ENCODE measurements at regions not wholly inside any gene's neighbourhood (a gene's known extent, or its start where the extent isn't known, plus 50 kb on each side); places are given as distances from the start of the nearest gene placed in this dataset.

DNA sequence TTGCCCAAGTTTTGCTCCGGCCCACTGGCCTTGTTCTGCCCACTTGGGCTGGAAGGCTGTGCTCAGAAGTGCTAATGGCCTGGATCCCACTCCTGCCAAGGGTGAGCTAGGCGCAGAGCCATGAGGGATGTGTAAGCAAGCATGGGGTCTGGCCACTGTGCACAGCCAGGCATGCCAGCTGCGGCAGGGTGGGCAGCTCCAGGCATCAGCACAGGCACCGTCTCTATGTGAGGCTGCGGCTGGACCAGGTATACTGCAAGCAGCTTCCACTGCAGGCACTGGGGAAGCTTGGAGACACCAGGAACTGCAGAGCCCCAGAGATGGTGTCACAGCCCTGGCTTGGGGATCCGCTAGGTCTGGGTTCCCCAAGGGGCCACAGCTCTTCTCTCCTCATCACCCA is 264.9 kb downstream of the LRIG3 start:
- no peaks in the 10 kb centered on the region for H3K36me3 ChIP-seq
- H3K27ac ChIP-seq: no peak overlapping the region
- TF ChIP-seq CTCF (IDR thresholded peaks at IDR 0.05): no peak
- DNase-seq: no peak
- H3K9me3 ChIP-seq: no peaks in the 10 kb centered on the region
- intact Hi-C loops (cut with DNase I; ENCODE audit: low total_unique reads): no loop called here
- no peaks in the 10 kb centered on the region for H3K27me3 ChIP-seq
- H3K4me3 ChIP-seq: no peak overlapping the region
- H3K4me1 ChIP-seq: peaks cover 0 to 2% (median 0%) of the 10 kb centered on the region in 4 donors

DNA sequence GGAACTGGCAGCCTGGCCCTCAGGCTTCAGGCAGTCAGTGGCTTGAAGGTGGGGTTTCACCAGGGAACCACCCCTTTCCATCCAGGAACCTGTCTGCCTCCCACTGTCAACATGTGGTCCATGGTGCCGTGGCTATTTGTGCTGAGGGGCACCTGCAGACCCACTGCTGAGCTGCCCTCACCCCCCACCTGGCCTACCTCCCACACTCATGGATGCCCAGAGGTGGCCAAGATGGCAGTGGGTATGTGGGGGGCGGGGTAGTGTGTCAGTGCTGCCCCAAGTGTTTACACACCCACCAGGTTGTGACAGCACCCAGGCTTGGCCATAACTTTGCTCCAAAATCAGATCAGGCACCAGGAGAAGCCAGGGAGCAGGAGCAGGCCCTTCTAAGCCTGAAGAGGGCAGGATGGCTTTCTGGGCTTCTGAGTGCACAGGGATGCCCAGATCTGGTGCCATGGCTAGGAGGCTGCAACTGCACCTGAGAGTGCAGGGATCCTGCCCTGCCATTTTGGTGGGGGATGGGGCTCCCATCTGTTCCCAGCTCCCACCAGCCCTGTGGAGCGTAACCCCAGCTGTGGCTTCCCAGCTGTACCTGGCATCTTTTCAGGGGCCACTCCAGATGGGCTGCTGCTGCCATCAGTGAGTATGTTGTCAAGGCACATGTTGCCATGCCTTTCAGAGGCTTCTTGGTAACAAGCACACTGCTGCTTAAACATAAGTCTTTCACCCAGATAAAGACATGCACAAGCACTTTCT is 263.9 kb downstream of the LRIG3 start:
- intact Hi-C loops (cut with DNase I; ENCODE audit: low total_unique reads): no loop called here
- Histone ChIP-seq H3K27ac (no peak overlapping the region), H3K36me3 (no peaks in the 10 kb centered on the region), H3K27me3 (no peaks in the 10 kb centered on the region), H3K9me3 (no peaks in the 10 kb centered on the region), H3K4me1 (no peaks in the 10 kb centered on the region), H3K4me3 (no peak overlapping the region)
- DNase-seq: no peak
- TF ChIP-seq CTCF (IDR thresholded peaks at IDR 0.05): no peak

DNA sequence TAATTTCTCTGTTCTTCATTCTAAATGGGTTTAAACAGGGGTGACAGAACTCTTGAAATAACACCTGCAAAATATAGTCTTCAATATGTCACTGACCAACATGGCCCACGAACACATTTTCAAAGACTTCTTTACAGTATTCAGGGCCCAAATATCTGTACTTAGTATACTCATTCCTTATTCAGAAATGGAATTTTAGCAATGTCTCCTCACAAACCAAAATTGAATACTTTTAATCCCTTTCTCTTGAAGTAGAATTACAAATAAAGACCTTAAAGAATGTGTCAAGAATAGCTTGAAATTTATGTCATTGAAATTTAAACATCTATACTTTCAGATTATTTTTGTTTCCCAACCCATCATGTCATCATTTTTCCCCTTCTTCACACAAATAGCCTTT is 263.1 kb downstream of the LRIG3 start:
- Histone ChIP-seq H3K27ac (no peak overlapping the region), H3K9me3 (no peaks in the 10 kb centered on the region), H3K4me3 (no peak overlapping the region), H3K27me3 (no peaks in the 10 kb centered on the region), H3K4me1 (no peaks in the 10 kb centered on the region), H3K36me3 (no peaks in the 10 kb centered on the region)
- TF ChIP-seq CTCF (IDR thresholded peaks at IDR 0.05): no peak
- DNase-seq: no peak
- intact Hi-C loops (cut with DNase I; ENCODE audit: low total_unique reads): no loop called here

- intact Hi-C loops (cut with DNase I; ENCODE audit: low total_unique reads): no loop called here
- H3K4me3 ChIP-seq: no peak overlapping the region
- H3K27me3 ChIP-seq: no peaks in the 10 kb centered on the region
- no peak for TF ChIP-seq CTCF (IDR thresholded peaks at IDR 0.05)
- H3K4me1 ChIP-seq: peaks cover 0 to 11% (median 2%) of the 10 kb centered on the region in 4 donors
- no peak overlapping the region for H3K27ac ChIP-seq
- DNase-seq: no peak
- H3K36me3 ChIP-seq: no peaks in the 10 kb centered on the region
- no peaks in the 10 kb centered on the region for H3K9me3 ChIP-seq
Observed at GRCh38 chr12:58665375-58665774, 254.9 kb downstream of the LRIG3 start.

- Histone ChIP-seq H3K9me3 (no peaks in the 10 kb centered on the region), H3K4me1 (peaks cover 0 to 11% (median 2%) of the 10 kb centered on the region in 4 donors), H3K4me3 (no peak overlapping the region), H3K27ac (no peak overlapping the region), H3K27me3 (no peaks in the 10 kb centered on the region), H3K36me3 (no peaks in the 10 kb centered on the region)
- TF ChIP-seq CTCF (IDR thresholded peaks at IDR 0.05): no peak
- intact Hi-C loops (cut with DNase I; ENCODE audit: low total_unique reads): no loop called here
- no peak for DNase-seq
Observed at GRCh38 chr12:58668233-58668632, 252.1 kb downstream of the LRIG3 start.
